ENCODE measurements at regions not wholly inside any gene's neighbourhood (a gene's known extent, or its start where the extent isn't known, plus 50 kb on each side); places are given as distances from the start of the nearest gene placed in this dataset.

GRCh38 chr14:26938054-26938453 is 340.2 kb upstream of the NOVA1 start:
- no peak for DNase-seq (ENCODE audit: low read depth, low spot score)
- Histone ChIP-seq H3K27me3 (ENCODE audit: control insufficient read depth, insufficient read depth, low read length) (no peaks in the 10 kb centered on the region), H3K9me3 (ENCODE audit: control insufficient read depth, insufficient read depth, low read length) (peaks cover 3% of the 10 kb centered on the region; the same call in 1 of the 2 replicates), H3K4me3 (ENCODE audit: low read depth, low read length) (no peak overlapping the region), H3K27ac (ENCODE audit: low read depth, low read length) (no peak overlapping the region)
- ChIA-PET POLR2A (no interaction called here), CTCF (no interaction called here)
- no peak for TF ChIP-seq CTCF (IDR thresholded peaks at IDR 0.05; ENCODE audit: low read depth, low read length)

- no peak overlapping the region for H3K27ac ChIP-seq (ENCODE audit: low read depth, low read length)
- H3K27me3 ChIP-seq (ENCODE audit: control insufficient read depth, insufficient read depth, low read length): no peaks in the 10 kb centered on the region
- H3K4me3 ChIP-seq (ENCODE audit: low read depth, low read length): no peak overlapping the region
- TF ChIP-seq CTCF (IDR thresholded peaks at IDR 0.05; ENCODE audit: low read depth, low read length): no peak
- H3K9me3 ChIP-seq (ENCODE audit: control insufficient read depth, insufficient read depth, low read length): peaks cover 3% of the 10 kb centered on the region; the same call in 1 of the 2 replicates
- POLR2A ChIA-PET: no interaction called here
- no peak for DNase-seq (ENCODE audit: low read depth, low spot score)
- CTCF ChIA-PET: no interaction called here
Observed at GRCh38 chr14:26939755-26940154, 341.9 kb upstream of the NOVA1 start.

GRCh38 chr14:26941521-26941920 is 343.7 kb upstream of the NOVA1 start:
- no peak for DNase-seq (ENCODE audit: low read depth, low spot score)
- H3K27ac ChIP-seq (ENCODE audit: low read depth, low read length): no peak overlapping the region
- peaks cover 3% of the 10 kb centered on the region; the same call in 1 of the 2 replicates for H3K9me3 ChIP-seq (ENCODE audit: control insufficient read depth, insufficient read depth, low read length)
- no peak for TF ChIP-seq CTCF (IDR thresholded peaks at IDR 0.05; ENCODE audit: low read depth, low read length)
- POLR2A ChIA-PET: no interaction called here
- no peaks in the 10 kb centered on the region for H3K27me3 ChIP-seq (ENCODE audit: control insufficient read depth, insufficient read depth, low read length)
- CTCF ChIA-PET: no interaction called here
- no peak overlapping the region for H3K4me3 ChIP-seq (ENCODE audit: low read depth, low read length)

DNA sequence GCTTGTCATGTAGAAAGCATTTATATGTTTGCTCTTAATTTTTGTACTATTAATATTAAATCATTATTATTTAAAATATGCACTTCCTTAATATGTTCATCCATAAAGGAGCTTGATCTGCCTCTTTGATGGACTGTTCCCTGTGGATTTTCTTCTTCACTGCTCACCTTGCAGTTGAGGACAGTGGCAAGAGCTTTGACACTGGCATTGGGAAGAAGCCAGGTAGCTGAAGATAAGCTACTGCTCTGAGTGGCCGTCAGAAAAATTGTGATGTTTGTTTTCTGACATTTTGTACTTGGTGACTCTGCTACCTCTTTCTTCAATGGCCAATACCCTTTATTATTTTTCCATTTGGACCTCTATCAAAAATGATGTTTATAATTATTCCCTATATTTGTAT is 349.4 kb upstream of the NOVA1 start:
- Histone ChIP-seq H3K9me3 (ENCODE audit: control insufficient read depth, insufficient read depth, low read length) (no peaks in the 10 kb centered on the region; the same call in 1 of the 2 replicates), H3K27me3 (ENCODE audit: control insufficient read depth, insufficient read depth, low read length) (no peaks in the 10 kb centered on the region), H3K4me3 (ENCODE audit: low read depth, low read length) (no peak overlapping the region), H3K27ac (ENCODE audit: low read depth, low read length) (no peak overlapping the region)
- ChIA-PET POLR2A (no interaction called here), CTCF (no interaction called here)
- no peak for TF ChIP-seq CTCF (IDR thresholded peaks at IDR 0.05; ENCODE audit: low read depth, low read length)
- DNase-seq (ENCODE audit: low read depth, low spot score): no peak

DNA sequence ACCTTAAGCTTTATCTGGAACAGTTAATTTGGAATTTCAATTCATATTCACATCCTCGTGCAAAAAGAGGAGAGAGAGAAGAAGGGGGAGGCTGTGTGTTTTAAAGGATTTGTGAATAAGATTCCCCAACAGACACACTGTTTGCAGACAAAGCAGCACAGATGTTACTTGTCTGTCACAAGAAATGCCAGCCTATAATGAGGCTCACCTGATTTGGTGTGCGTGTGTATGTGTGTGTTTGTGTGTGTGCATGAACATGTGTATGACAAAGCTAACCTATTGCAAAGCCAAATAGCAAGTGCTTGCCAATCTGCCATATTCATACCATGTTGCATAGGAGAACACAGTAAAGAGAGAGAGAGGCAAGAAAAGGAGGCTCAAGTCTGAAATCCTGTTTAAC is 361.6 kb upstream of the NOVA1 start:
- Histone ChIP-seq H3K4me3 (ENCODE audit: low read depth, low read length) (no peak overlapping the region), H3K9me3 (ENCODE audit: control insufficient read depth, insufficient read depth, low read length) (peaks cover 8% of the 10 kb centered on the region; the same call in 1 of the 2 replicates), H3K27me3 (ENCODE audit: control insufficient read depth, insufficient read depth, low read length) (no peaks in the 10 kb centered on the region), H3K27ac (ENCODE audit: low read depth, low read length) (no peak overlapping the region)
- no peak for TF ChIP-seq CTCF (IDR thresholded peaks at IDR 0.05; ENCODE audit: low read depth, low read length)
- DNase-seq (ENCODE audit: low read depth, low spot score): no peak
- ChIA-PET CTCF (no interaction called here), POLR2A (no interaction called here)
